ENCODE measurements at regions not wholly inside any gene's neighbourhood (a gene's known extent, or its start where the extent isn't known, plus 50 kb on each side); places are given as distances from the start of the nearest gene placed in this dataset.

DNA sequence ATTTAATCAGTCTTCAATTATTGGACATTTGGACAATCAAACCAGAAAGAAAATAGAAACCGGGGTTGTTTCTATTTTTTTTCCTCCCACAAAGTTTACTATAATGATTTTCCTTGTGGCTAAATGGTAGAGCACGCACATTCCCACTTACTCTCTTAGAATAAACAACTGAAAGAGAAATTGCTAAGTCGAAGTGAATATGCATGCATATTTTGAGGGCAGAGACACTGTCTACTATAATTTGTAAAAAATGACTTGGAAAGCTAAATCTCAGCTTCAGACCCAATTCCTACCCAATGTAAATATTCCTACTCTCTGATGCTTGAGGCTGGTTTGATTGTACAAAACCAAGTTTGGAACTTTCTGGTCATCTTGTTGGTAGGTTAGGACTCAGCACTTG, 66.7 kb upstream of the PAX6 start:
- TF ChIP-seq, protein P1, sequence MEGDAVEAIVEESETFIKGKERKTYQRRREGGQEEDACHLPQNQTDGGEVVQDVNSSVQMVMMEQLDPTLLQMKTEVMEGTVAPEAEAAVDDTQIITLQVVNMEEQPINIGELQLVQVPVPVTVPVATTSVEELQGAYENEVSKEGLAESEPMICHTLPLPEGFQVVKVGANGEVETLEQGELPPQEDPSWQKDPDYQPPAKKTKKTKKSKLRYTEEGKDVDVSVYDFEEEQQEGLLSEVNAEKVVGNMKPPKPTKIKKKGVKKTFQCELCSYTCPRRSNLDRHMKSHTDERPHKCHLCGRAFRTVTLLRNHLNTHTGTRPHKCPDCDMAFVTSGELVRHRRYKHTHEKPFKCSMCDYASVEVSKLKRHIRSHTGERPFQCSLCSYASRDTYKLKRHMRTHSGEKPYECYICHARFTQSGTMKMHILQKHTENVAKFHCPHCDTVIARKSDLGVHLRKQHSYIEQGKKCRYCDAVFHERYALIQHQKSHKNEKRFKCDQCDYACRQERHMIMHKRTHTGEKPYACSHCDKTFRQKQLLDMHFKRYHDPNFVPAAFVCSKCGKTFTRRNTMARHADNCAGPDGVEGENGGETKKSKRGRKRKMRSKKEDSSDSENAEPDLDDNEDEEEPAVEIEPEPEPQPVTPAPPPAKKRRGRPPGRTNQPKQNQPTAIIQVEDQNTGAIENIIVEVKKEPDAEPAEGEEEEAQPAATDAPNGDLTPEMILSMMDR (optimal IDR thresholded peaks at IDR 0.05 in 1 of 3, IDR thresholded peaks at IDR 0.05 in 1 of 3, conservative IDR thresholded peaks at IDR 0.05 in 1 of 3; ENCODE audit: extremely low read depth in 1 of 3, insufficient read depth in 2 of 3, low read length in 3 of 3) = no peak
- no peak for TF ChIP-seq EZH2 (IDR thresholded peaks at IDR 0.05; ENCODE audit: low read length)
